Heart left ventricle (tissue), 16 donors: ENCODE measurements at regions not wholly inside any gene's neighbourhood (a gene's known extent, or its start where the extent isn't known, plus 50 kb on each side); places are given as distances from the start of the nearest gene placed in this dataset.

Source experiments
- ATAC-seq, 4 donors: fragments of 200-7000 bp; cut with Tn5 transposase; one replicate each; pipeline ENCODE4 v1.9.1; 2020 to 2022; ENCODE audit warnings: moderate library complexity in 4 of 4, mild to moderate bottlenecking in 3 of 4, moderate number of reproducible peaks in 1 of 4
- DNase-seq, 5 donors: peaks; one replicate each; pipeline ENCODE4 v3.0.0-alpha.2; 2020
- H3K27ac ChIP-seq, 12 donors: fragments of 200-600 bp; sonication (generic) in 4 of 12; one replicate each; pipeline versions ENCODE4 v1.5.0 to v1.8.0; 2016 to 2022; ENCODE audit warnings: mild to moderate bottlenecking in 2 of 12
- H3K27me3 ChIP-seq, 9 donors: fragments of 200-600 bp; sonication (generic) in 2 of 9; one replicate each; pipeline versions ENCODE4 v1.5.1 to v1.8.0; 2016 to 2022; ENCODE audit warnings: mild to moderate bottlenecking in 3 of 9
- H3K36me3 ChIP-seq, 9 donors: fragments of 200-600 bp; sonication (generic) in 2 of 9; one replicate each; pipeline versions ENCODE4 v1.5.0 to v1.8.0; 2018 to 2022; ENCODE audit warnings: mild to moderate bottlenecking in 2 of 9
- H3K4me1 ChIP-seq, 12 donors: fragments of 200-600 bp; sonication (generic) in 4 of 12; one replicate each; pipeline versions ENCODE4 v1.5.0 to v1.8.0; 2016 to 2022; ENCODE audit warnings: mild to moderate bottlenecking in 3 of 12
- H3K4me3 ChIP-seq, 12 donors: fragments of 200-600 bp; sonication (generic) in 4 of 12; one replicate each; pipeline versions ENCODE4 v1.5.0 to v1.8.0; 2017 to 2022; ENCODE audit warnings: mild to moderate bottlenecking in 9 of 12, moderate library complexity in 4 of 12
- H3K9me3 ChIP-seq, 12 donors: fragments of 200-600 bp; sonication (generic) in 4 of 12; one replicate each; pipeline versions ENCODE4 v1.5.0 to v1.8.0; 2016 to 2022; ENCODE audit warnings: mild to moderate bottlenecking in 1 of 12
- CTCF ChIP-seq, 12 donors: fragments of 200-600 bp; sonication (generic) in 4 of 12; IDR thresholded peaks; one replicate each; pipeline versions ENCODE4 v1.5.0 to v1.8.0; 2018 to 2022; ENCODE audit warnings: antibody characterized with exemption in 12 of 12, mild to moderate bottlenecking in 5 of 12
- POLR2A ChIP-seq, 2 donors: fragments of 450-650 bp; IDR thresholded peaks; one replicate each; pipeline ENCODE4 v1.6.1; 2017; ENCODE audit warnings: antibody characterized with exemption in 2 of 2, mild to moderate bottlenecking in 2 of 2, moderate library complexity in 2 of 2
- WGBS, 4 donors: extraction: QIAGEN DNeasy Blood & Tissue Kit in 2 of 4; methylation state at CpG; one replicate each; pipeline versions ENCODE4 v1.1.5 to v1.1.7; 2013 to 2018; 5-methylcytosine and 5-hydroxymethylcytosine counted together
- intact Hi-C, 10 donors: fragments of 100-400 bp; cut with DNase I; formaldehyde crosslinking; loops; one replicate each; pipeline versions ENCODE4 v1.11.1 to v1.14.2; 2022
- donor health status: ischemic (EF 13 %, LVEDD 7.1; RV severe dilation, severe dysfunction).
- donor health status: healthy with polysubstance abuse.
- donor health status: DM: no; HTN: yes; CAD: no.
- donor health status: DM: no; HTN: no; CAD: no.
- donor health status: ischemic (EF 25% LVEDD 6.9; RV normal size, moderate dysfunction).
- donor health status: ischemic (EF 25% LVEDD 5.7; RV mildly dilated, moderate dysfunction).
- donor health status: healthy.
- donor health status: DM: yes; HTN: yes; CAD: no.
- donor health status: ischemic (EF 35%, LVEDD 5.7; RV mildly dilated, moderate dysfunction).
- donor health status: nonischemic (EF 11% LVEDD 7.7; RV severe dilation, severe dysfunction).
- donor health status: DM: yes; HTN: yes; CAD: no.
- donor health status: PGD.
- donor health status: ischemic (EF 29% LVEDD 5.4; RV normal size, mild dysfunction).
- donor health status: nonischemic (EF 23%, LVEDD 6.1; RV moderate dilation, normal function).

- Histone ChIP-seq H3K27me3 (no peaks in the 10 kb centered on the region), H3K36me3 (no peaks in the 10 kb centered on the region), H3K9me3 (peaks cover 0 to 12% (median 0%) of the 10 kb centered on the region in 12 donors), H3K4me3 (no peak overlapping the region), H3K4me1 (no peaks in the 10 kb centered on the region), H3K27ac (no peak overlapping the region)
- WGBS, 4 donors = 55 to 66% (median 60%) methylated on average over 2 of the region's 2 CpGs
- no peak for TF ChIP-seq POLR2A (IDR thresholded peaks at IDR 0.05)
- no peak for TF ChIP-seq CTCF (IDR thresholded peaks at IDR 0.05)
- intact Hi-C loops = no loop called here
- ATAC-seq (no peak), DNase-seq (no peak)
These were observed 1038.6 kb downstream of the CBLN2 start for GRCh38 chr18:71505526-71505925.

DNA sequence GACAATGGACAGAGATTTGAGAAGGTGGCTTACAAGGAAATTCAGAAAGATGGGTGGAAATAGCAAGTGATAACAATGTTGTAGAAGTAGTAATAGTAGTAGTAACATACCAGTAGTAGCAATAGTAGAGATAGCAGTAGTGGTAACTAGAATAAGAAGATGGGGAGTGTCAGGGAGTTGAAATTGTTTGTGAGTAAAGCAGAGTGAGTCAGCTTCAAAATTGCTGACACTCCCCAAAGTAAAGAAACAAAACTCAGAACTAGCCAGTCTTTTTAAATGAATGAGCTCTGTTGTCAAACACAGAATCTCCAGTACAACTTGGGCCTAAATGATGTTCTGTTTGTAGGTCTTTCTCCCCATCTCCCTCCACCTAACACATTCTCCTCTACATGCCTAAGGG is 1040.9 kb downstream of the CBLN2 start:
- intact Hi-C loops = no loop called here
- no peaks in the 10 kb centered on the region for H3K27me3 ChIP-seq
- no peaks in the 10 kb centered on the region for H3K4me1 ChIP-seq
- TF ChIP-seq CTCF (IDR thresholded peaks at IDR 0.05) = no peak
- no peak for TF ChIP-seq POLR2A (IDR thresholded peaks at IDR 0.05)
- H3K4me3 ChIP-seq = no peak overlapping the region
- no peak overlapping the region for H3K27ac ChIP-seq
- H3K36me3 ChIP-seq = no peaks in the 10 kb centered on the region
- H3K9me3 ChIP-seq = peaks cover 0 to 15% (median 0%) of the 10 kb centered on the region in 12 donors
- no peak for ATAC-seq
- no peak for DNase-seq

- no peak for DNase-seq
- no peaks in the 10 kb centered on the region for H3K27me3 ChIP-seq
- WGBS, 4 donors = 52 to 68% (median 61%) methylated on average over 3 of the region's 3 CpGs
- no peak overlapping the region for H3K4me3 ChIP-seq
- H3K9me3 ChIP-seq = peaks cover 0 to 12% (median 0%) of the 10 kb centered on the region in 12 donors
- TF ChIP-seq CTCF (IDR thresholded peaks at IDR 0.05) = no peak
- H3K27ac ChIP-seq = no peak overlapping the region
- ATAC-seq = no peak
- H3K4me1 ChIP-seq = no peaks in the 10 kb centered on the region
- H3K36me3 ChIP-seq = no peaks in the 10 kb centered on the region
- intact Hi-C loops = no loop called here
These were observed 1058.5 kb downstream of the CBLN2 start for GRCh38 chr18:71485611-71486010.

GRCh38 chr18:71471963-71472725 is 1072.0 kb downstream of the CBLN2 start:
- Histone ChIP-seq H3K4me1 (no peaks in the 10 kb centered on the region), H3K4me3 (no peak overlapping the region), H3K9me3 (no peaks in the 10 kb centered on the region), H3K36me3 (no peaks in the 10 kb centered on the region), H3K27ac (no peak overlapping the region), H3K27me3 (no peaks in the 10 kb centered on the region)
- TF ChIP-seq POLR2A (IDR thresholded peaks at IDR 0.05) (no peak), CTCF (IDR thresholded peaks at IDR 0.05) (no peak)
- ATAC-seq = no peak
- intact Hi-C loops = no loop called here
- 77 to 85% (median 84%) methylated on average over 19 of the region's 19 CpGs for WGBS, 4 donors
- no peak for DNase-seq
